ENCODE measurements at regions not wholly inside any gene's neighbourhood (a gene's known extent, or its start where the extent isn't known, plus 50 kb on each side); places are given as distances from the start of the nearest gene placed in this dataset.
A peak's percentile ranks its signal among the peaks of the same experiment; 100 is the strongest.
"Not testable (repeated sequence)": the region's sequence is repeated elsewhere in the genome, so short reads cannot be mapped to it uniquely, and the experiment has no call there.

DNA sequence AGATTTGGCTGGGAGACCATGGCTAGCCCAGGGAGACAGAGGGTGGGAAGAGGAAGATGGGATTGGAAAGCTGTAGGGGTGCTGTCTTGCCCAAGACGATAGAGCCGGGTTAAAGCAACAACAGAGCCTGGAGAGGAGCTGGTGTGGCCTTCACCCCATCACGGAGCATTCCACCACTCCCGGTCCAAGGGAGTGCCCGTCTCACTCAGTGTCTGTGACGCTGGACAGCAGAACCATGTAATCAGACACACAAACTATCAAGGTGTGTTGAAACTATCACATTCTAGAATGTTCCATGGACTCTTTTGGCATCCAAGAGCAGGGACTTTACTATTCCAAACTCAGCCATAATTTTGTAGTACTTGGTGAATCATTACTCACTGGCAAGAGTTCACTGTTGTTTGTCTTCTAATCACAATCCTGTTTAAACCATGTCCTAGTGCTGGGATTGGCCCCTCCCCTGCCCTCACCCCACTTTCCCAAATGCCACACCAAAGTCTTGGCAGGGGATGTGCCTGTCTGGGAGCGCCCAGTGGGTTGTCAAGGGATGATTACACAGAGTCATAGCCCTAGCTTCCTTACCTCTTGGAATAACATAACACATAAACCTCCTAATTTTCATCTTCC lies 187.4 kb downstream of the LAT start:
- H3K36me3 Mint-ChIP-seq (ENCODE audit: low read depth); H3K9me3 Mint-ChIP-seq; intact Hi-C loops (cut with micrococcal nuclease); DNase-seq (ENCODE audit: low spot score); H3K4me3 Mint-ChIP-seq; H3K27ac Mint-ChIP-seq; H3K27me3 Mint-ChIP-seq (ENCODE audit: insufficient read depth); H3K4me1 Mint-ChIP-seq (ENCODE audit: low read depth): not testable (repeated sequence)

DNA sequence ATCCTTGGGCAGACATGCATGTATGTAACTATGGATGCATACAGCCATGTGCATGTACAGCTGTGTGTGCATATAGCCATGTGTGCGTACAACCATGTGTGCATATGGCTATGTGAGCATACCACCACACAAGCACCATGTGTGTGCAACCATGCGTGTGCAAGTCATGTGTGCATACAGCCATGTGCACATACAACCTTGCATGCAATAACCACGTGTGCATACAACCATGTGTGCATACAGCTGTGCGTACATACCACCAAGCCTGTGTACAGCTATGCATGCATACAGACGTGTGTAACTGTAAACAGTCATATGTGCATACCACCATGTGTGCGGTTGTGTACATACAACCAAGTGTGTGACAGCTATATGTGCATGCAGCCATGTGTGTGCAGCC lies 186.4 kb downstream of the LAT start:
- H3K9me3 Mint-ChIP-seq; intact Hi-C loops (cut with micrococcal nuclease); H3K4me1 Mint-ChIP-seq (ENCODE audit: low read depth); H3K4me3 Mint-ChIP-seq; DNase-seq (ENCODE audit: low spot score); H3K27ac Mint-ChIP-seq; H3K27me3 Mint-ChIP-seq (ENCODE audit: insufficient read depth); H3K36me3 Mint-ChIP-seq (ENCODE audit: low read depth): not testable (repeated sequence)

DNA sequence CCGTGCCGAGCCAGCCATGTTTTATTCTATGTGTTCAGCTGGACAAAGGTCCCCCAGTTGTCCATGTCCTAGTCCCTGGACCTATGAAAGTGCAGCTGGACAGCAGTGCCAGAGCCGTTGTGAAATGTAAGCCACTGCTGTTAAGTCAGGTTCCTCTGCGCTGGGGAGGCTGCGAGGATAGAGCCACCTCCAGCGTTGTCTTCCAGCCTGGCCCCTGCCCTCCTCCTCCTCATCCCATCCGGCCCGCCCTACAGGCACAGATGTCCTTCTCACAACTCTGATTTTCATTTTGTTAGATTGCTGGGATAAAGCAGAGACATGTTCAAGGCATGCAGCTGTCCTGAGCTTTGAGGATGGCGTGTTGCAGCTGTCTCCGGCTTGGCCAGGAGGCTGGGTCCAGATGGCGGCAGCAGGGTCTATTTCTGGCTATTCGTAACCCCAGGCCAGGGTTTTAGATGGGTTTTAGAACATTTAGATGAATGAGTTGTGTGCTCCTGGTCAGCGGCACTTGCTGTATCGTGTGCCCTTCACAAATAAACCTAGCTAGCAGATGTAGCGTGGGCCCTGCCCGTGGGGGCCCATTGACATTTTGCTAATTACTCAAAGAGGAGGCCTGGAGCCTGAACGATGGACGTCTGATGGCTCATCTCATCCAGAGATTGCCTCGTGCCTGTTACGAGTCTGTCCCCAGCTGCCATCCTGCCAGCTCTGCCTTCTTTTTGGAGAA lies 185.7 kb downstream of the LAT start:
- H3K4me3 Mint-ChIP-seq; H3K27ac Mint-ChIP-seq; H3K4me1 Mint-ChIP-seq (ENCODE audit: low read depth); H3K27me3 Mint-ChIP-seq (ENCODE audit: insufficient read depth); intact Hi-C loops (cut with micrococcal nuclease); H3K9me3 Mint-ChIP-seq; H3K36me3 Mint-ChIP-seq (ENCODE audit: low read depth); DNase-seq (ENCODE audit: low spot score): not testable (repeated sequence)

DNA sequence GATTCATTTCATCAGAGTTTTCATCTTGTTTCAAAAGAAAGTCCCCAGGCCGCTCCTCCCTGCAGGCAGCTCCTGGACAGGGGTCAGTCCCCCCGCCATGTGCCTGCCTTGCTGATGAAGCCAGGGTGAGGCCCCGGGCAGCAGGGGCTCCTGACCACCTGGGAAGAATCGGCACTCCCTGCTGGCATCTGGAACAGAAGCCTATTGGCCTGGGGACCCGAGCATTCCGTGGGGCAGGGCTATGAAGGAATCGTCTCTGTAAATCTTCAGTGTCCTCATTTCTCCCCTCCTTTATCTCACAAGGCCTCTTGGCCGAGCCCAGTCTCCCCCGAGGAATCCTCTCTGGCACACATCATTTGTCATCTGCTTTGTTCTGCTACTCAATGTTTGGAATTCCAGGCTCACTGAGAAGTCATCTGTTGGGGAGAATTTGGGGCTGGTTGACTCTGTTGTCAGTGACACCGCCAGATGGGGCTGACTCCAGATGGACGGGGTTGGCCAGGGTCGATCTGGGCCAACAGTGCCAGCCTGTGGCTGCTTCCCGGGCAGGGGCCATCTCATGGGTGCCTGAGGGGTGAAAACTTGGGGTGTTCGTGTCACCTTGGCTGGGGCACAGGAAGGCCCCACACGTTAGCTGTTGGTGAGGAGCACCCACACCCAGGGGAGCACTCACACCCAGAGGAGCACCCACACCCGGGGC lies 184.6 kb downstream of the LAT start:
- H3K27ac Mint-ChIP-seq; H3K9me3 Mint-ChIP-seq; H3K4me1 Mint-ChIP-seq (ENCODE audit: low read depth); intact Hi-C loops (cut with micrococcal nuclease); H3K36me3 Mint-ChIP-seq (ENCODE audit: low read depth); H3K4me3 Mint-ChIP-seq; H3K27me3 Mint-ChIP-seq (ENCODE audit: insufficient read depth); DNase-seq (ENCODE audit: low spot score): not testable (repeated sequence)

DNA sequence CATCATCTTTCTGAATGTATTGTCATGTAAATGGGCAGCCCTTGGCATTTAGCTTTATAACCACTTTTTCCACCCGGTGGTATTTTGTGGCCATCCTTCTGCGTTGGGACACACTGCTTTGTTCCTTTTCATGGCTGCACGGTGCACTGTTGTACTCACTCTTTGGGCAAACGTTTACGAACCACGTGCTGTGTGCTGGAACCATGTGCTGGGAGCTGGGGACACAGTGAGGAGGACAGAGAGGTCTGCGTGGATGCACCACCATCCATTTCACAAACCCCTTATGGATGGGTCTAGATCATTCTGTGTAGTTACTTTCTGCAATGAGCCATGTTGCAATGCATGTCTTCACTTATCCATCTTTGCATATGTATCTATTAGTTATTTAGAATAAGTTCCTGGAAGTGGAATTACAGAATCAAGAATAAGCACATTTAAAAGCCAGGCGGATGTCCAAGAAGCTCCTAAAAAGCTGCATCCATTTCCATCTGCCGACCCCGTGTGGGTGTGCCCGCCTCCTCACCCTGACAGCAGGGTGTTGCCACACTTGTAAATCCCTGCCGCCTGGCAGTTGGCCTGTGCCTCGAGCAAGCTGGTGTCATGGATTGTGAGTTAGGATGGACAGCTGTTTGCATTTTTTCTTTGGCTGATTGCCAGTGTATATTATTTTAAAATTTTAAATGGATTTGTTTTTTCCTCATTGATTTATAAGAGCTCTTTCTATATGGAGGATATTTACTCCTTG lies 183.8 kb downstream of the LAT start:
- H3K27ac Mint-ChIP-seq; H3K36me3 Mint-ChIP-seq (ENCODE audit: low read depth); H3K4me3 Mint-ChIP-seq; intact Hi-C loops (cut with micrococcal nuclease); DNase-seq (ENCODE audit: low spot score); H3K9me3 Mint-ChIP-seq; H3K27me3 Mint-ChIP-seq (ENCODE audit: insufficient read depth); H3K4me1 Mint-ChIP-seq (ENCODE audit: low read depth): not testable (repeated sequence)

DNA sequence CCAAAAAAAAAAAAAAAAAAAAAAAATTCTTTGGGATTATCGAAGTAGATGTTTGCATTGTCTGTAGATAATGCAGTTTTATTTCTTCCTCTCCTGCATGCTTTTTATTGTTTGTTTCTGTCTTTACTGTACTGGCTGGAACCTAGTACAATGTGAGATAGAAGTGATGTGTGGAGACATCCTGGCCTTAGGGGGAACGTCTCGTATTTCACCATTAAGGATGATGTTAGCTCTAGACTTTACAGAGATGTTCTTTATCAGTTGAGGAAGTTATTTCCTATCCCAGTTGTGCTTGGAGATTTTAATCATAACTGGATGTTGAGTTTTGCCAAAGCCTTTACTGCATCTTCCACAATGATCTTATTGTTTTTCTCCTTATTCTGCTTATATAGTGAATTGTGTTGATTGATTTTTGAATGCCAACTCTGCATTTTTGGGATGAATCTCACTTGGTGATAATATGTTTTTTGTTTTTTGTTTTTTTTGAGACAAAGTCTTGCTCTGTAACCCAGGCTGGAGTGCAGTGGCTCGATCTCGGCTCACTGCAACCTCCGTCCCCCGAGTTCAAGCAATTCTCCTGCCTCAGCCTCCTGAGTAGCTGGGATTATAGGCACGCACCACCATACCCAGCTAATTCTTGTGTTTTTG lies 179.7 kb downstream of the LAT start:
- H3K9me3 Mint-ChIP-seq; intact Hi-C loops (cut with micrococcal nuclease); H3K27ac Mint-ChIP-seq; H3K27me3 Mint-ChIP-seq (ENCODE audit: insufficient read depth); H3K4me3 Mint-ChIP-seq; H3K36me3 Mint-ChIP-seq (ENCODE audit: low read depth); DNase-seq (ENCODE audit: low spot score); H3K4me1 Mint-ChIP-seq (ENCODE audit: low read depth): not testable (repeated sequence)

GRCh38 chr16:29160171-29160570 lies 175.3 kb downstream of the LAT start:
- H3K27ac Mint-ChIP-seq; intact Hi-C loops (cut with micrococcal nuclease); H3K4me3 Mint-ChIP-seq; H3K36me3 Mint-ChIP-seq (ENCODE audit: low read depth); H3K9me3 Mint-ChIP-seq; H3K27me3 Mint-ChIP-seq (ENCODE audit: insufficient read depth); DNase-seq (ENCODE audit: low spot score): not testable (repeated sequence)
- peaks cover 15% of the 10 kb centered on the region for H3K4me1 Mint-ChIP-seq (ENCODE audit: low read depth)

- H3K9me3 Mint-ChIP-seq; H3K36me3 Mint-ChIP-seq (ENCODE audit: low read depth); intact Hi-C loops (cut with micrococcal nuclease); H3K27ac Mint-ChIP-seq; DNase-seq (ENCODE audit: low spot score); H3K27me3 Mint-ChIP-seq (ENCODE audit: insufficient read depth); H3K4me3 Mint-ChIP-seq: not testable (repeated sequence)
- peaks cover 19% of the 10 kb centered on the region for H3K4me1 Mint-ChIP-seq (ENCODE audit: low read depth)
Measured at GRCh38 chr16:29159603-29160002, 174.8 kb downstream of the LAT start.

- Mint-ChIP-seq H3K4me1 (ENCODE audit: low read depth) (peaks cover 19% of the 10 kb centered on the region), H3K4me3 (no peak overlapping the region)
Measured at GRCh38 chr16:29158785-29159184, 173.9 kb downstream of the LAT start.

GRCh38 chr16:29158031-29158784 lies 173.4 kb downstream of the LAT start:
- DNase-seq (ENCODE audit: low spot score); intact Hi-C loops (cut with micrococcal nuclease); H3K4me3 Mint-ChIP-seq; H3K36me3 Mint-ChIP-seq (ENCODE audit: low read depth); H3K27ac Mint-ChIP-seq; H3K27me3 Mint-ChIP-seq (ENCODE audit: insufficient read depth); H3K9me3 Mint-ChIP-seq: not testable (repeated sequence)
- peaks cover 19% of the 10 kb centered on the region for H3K4me1 Mint-ChIP-seq (ENCODE audit: low read depth)

More at GRCh38 chr16:29158785-29159184, 173.9 kb downstream of the LAT start:
- no peaks in the 10 kb centered on the region for H3K27me3 Mint-ChIP-seq (ENCODE audit: insufficient read depth)
- H3K9me3 Mint-ChIP-seq = no peaks in the 10 kb centered on the region
- no peak overlapping the region for H3K27ac Mint-ChIP-seq
- intact Hi-C loops (cut with micrococcal nuclease) = no loop called here
- H3K36me3 Mint-ChIP-seq (ENCODE audit: low read depth) = peaks cover 4% of the 10 kb centered on the region
- DNase-seq (ENCODE audit: low spot score) = no peak

DNA sequence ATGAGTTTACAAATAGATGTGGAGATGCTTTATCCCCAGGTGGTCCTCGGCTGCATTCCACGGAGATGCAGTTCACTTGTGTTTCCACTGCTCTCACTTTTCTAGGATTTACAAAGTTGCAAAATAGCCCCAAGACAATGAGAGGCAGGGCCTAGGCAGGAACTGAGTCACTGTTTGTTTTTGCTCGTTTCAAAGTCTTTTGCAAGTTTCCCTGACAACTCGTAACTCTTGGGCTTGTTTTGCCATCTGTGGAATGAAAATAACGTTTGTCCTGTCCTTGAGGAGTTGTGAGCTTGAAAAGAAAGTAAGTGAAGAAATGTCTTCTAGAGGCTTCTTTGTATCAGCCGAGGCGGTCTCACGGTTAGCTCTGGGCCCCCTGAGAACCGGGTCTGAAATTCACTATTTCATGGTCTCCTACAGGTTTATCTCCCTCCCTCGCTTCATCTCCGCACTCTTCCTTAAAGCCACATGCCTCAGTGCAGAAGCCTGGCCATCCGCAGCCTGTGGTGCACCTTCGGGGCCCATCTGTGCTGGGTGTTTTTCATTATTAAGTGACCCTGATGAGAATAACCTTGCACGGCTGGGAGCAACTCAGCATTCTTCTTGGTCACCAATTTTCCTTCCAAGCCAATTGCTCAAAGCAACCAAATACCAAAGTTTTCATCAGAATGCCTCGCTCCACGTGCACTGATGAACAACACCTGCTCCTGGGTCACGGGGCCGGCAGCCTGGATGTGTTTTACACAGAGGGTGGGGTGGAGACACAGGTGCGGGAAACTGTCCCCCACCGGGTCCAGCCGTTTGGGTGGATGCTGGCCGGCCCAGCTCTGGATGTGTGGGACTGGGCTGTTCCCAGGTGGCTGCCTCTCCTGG lies 172.4 kb downstream of the LAT start:
- DNase-seq (ENCODE audit: low spot score) = peak; percentile 12
- H3K36me3 Mint-ChIP-seq (ENCODE audit: low read depth); intact Hi-C loops (cut with micrococcal nuclease); H3K4me3 Mint-ChIP-seq; H3K27me3 Mint-ChIP-seq (ENCODE audit: insufficient read depth); H3K9me3 Mint-ChIP-seq: not testable (repeated sequence)
- H3K27ac Mint-ChIP-seq = peak overlapping the region; percentile 81
- H3K4me1 Mint-ChIP-seq (ENCODE audit: low read depth) = peaks cover 19% of the 10 kb centered on the region
